Erythroblast (primary cell): ENCODE measurements at regions not wholly inside any gene's neighbourhood (a gene's known extent, or its start where the extent isn't known, plus 50 kb on each side); places are given as distances from the start of the nearest gene placed in this dataset.

ENCODE experiments used
- GATA1 ChIP-seq: IDR thresholded peaks from 2 replicates; pipeline ENCODE4 v1.6.1; 2011; ENCODE audit warnings: low read depth, mild to moderate bottlenecking, control low read depth, low read length, moderate library complexity
- POLR2A ChIP-seq: IDR thresholded peaks from 2 replicates; pipeline ENCODE4 v1.6.1; 2011; ENCODE audit warnings: mild to moderate bottlenecking, low read length

DNA sequence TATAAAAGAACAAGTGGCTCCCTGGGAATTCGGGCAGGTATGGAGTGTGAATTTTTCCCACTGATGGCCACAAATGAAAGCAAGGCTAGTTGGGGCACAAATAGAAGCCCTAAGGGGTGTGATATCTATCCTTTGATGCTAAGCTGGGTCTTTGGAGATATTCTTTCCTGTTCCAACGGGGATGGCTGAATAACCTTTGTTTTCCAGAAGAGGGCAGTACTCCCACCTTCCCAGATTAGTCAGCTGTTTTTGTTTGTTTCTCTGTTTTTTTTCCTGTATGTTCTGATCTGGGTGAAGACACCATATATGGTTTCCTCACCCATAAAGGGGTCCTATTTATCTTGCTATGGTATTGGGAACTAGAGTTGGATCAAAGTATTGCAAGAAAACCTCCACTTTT, 947.7 kb upstream of the SORCS1 start:
- TF ChIP-seq POLR2A, result no peak
- no peak for TF ChIP-seq GATA1
